HL-60 (cell line): ENCODE measurements at regions not wholly inside any gene's neighbourhood (a gene's known extent, or its start where the extent isn't known, plus 50 kb on each side); places are given as distances from the start of the nearest gene placed in this dataset.

ENCODE experiments used
- CTCF ChIP-seq: IDR thresholded peaks from one replicate; pipeline ENCODE4 v1.5.1; 2011; ENCODE audit warnings: low read length, control low read depth, inconsistent platforms; ENCODE audit not compliant: insufficient read depth
- GABPA ChIP-seq: IDR thresholded peaks from 2 replicates; pipeline ENCODE4 v1.6.1; 2012; ENCODE audit warnings: low read depth
- POLR2AphosphoS5 ChIP-seq: IDR thresholded peaks from 2 replicates; pipeline ENCODE4 v1.6.1; 2012; ENCODE audit warnings: low read depth
- REST ChIP-seq: IDR thresholded peaks from 2 replicates; pipeline ENCODE4 v1.6.1; 2012; ENCODE audit warnings: low read depth; ENCODE audit not compliant: insufficient replicate concordance

GRCh38 chr7:31458203-31458602 is 55.7 kb upstream of the ITPRID1 start:
- TF ChIP-seq CTCF, result no peak
- no peak for TF ChIP-seq POLR2AphosphoS5
- no peak for TF ChIP-seq REST
- no peak for TF ChIP-seq GABPA
